Tibial nerve (tissue), 4 donors: ENCODE measurements at regions not wholly inside any gene's neighbourhood (a gene's known extent, or its start where the extent isn't known, plus 50 kb on each side); places are given as distances from the start of the nearest gene placed in this dataset.

ENCODE experiments used
- CTCF ChIP-seq, 5 experiments: fragments of 200-600 bp in 3 of 5; fragments of 450-650 bp in 2 of 5; sonication (generic) in 3 of 5; IDR thresholded peaks; one replicate each; pipeline ENCODE4 v1.5.1; 2016 to 2019; ENCODE audit warnings: antibody characterized with exemption in 5 of 5, mild to moderate bottlenecking in 3 of 5, moderate library complexity in 2 of 5
- EP300 ChIP-seq, 2 donors: sonication (generic); formaldehyde crosslinking; IDR thresholded peaks; one replicate each; pipeline ENCODE4 v1.6.1; 2017; ENCODE audit warnings: antibody characterized with exemption in 2 of 2, mild to moderate bottlenecking in 1 of 2
- POLR2A ChIP-seq, 2 donors: fragments of 450-650 bp; IDR thresholded peaks; one replicate each; pipeline ENCODE4 v1.6.1; 2017; ENCODE audit warnings: antibody characterized with exemption in 2 of 2, mild to moderate bottlenecking in 2 of 2, moderate library complexity in 2 of 2

- TF ChIP-seq CTCF (IDR thresholded peaks at IDR 0.05): no peak
- no peak for TF ChIP-seq EP300 (IDR thresholded peaks at IDR 0.05)
- TF ChIP-seq POLR2A (IDR thresholded peaks at IDR 0.05): no peak
These were observed 171.7 kb downstream of the SREK1 start for GRCh38 chr5:66315784-66316183.
